Fibroblast of mammary gland (primary cell): ENCODE measurements at regions not wholly inside any gene's neighbourhood (a gene's known extent, or its start where the extent isn't known, plus 50 kb on each side); places are given as distances from the start of the nearest gene placed in this dataset.
"Not testable (repeated sequence)": the region's sequence is repeated elsewhere in the genome, so short reads cannot be mapped to it uniquely, and the experiment has no call there.

Experiments
- DNase-seq: peaks from one replicate; pipeline ENCODE4 v3.0.0-alpha.2; 2010; ENCODE audit warnings: low read depth
- H3K4me3 ChIP-seq: 2 replicates; pipeline ENCODE4 v1.5.1; 2011; ENCODE audit warnings: low read depth, mild to moderate bottlenecking, low read length, moderate library complexity; ENCODE audit not compliant: control insufficient read depth
- CTCF ChIP-seq: conservative IDR thresholded peaks from 2 replicates; pipeline ENCODE4 v1.5.1; 2011; ENCODE audit warnings: low read depth, low read length, inconsistent platforms; ENCODE audit not compliant: control insufficient read depth, insufficient read depth

GRCh38 chr16:52743707-52744106 is 196.8 kb upstream of the TOX3 start:
- H3K4me3 ChIP-seq, result no peak overlapping the region
- no peak for DNase-seq
- no peak for TF ChIP-seq CTCF

GRCh38 chr16:52742608-52743170 is 195.7 kb upstream of the TOX3 start:
- DNase-seq, result no peak
- TF ChIP-seq CTCF, result no peak
- no peak overlapping the region for H3K4me3 ChIP-seq

GRCh38 chr16:52742052-52742451 is 195.1 kb upstream of the TOX3 start:
- no peak for DNase-seq
- TF ChIP-seq CTCF, result no peak
- no peak overlapping the region for H3K4me3 ChIP-seq

- H3K4me3 ChIP-seq, result no peak overlapping the region
- no peak for DNase-seq
- TF ChIP-seq CTCF, result no peak
Measured at GRCh38 chr16:52741351-52741750, 194.4 kb upstream of the TOX3 start.

- no peak overlapping the region for H3K4me3 ChIP-seq
- DNase-seq, result no peak
- TF ChIP-seq CTCF, result no peak
Measured at GRCh38 chr16:52740766-52741165, 193.8 kb upstream of the TOX3 start.

GRCh38 chr16:52740333-52740732 is 193.4 kb upstream of the TOX3 start:
- no peak for DNase-seq
- no peak overlapping the region for H3K4me3 ChIP-seq
- TF ChIP-seq CTCF, result no peak

GRCh38 chr16:52738992-52739391 is 192.0 kb upstream of the TOX3 start:
- DNase-seq, H3K4me3 ChIP-seq: not testable (repeated sequence)
